A549 (cell line): ENCODE measurements at regions not wholly inside any gene's neighbourhood (a gene's known extent, or its start where the extent isn't known, plus 50 kb on each side); places are given as distances from the start of the nearest gene placed in this dataset.

Experiments
- ATOH8 ChIP-seq: fragments of 250-450 bp; sonication (Bioruptor Pico); IDR thresholded peaks from 2 replicates; pipeline ENCODE4 v1.5.0; 2020; ENCODE audit warnings: low read depth, mild to moderate bottlenecking, moderate library complexity
- CBX2 ChIP-seq: fragments of 200-600 bp; sonication (generic); IDR thresholded peaks from 2 replicates; pipeline ENCODE4 v1.6.1; 2016; ENCODE audit warnings: low read depth, mild to moderate bottlenecking, borderline replicate concordance
- CBX8 ChIP-seq: fragments of 200-600 bp; sonication (generic); IDR thresholded peaks from 2 replicates; pipeline ENCODE4 v1.6.1; 2016
- FOXS1 ChIP-seq: fragments of 250-450 bp; sonication (Bioruptor Pico); IDR thresholded peaks from 2 replicates; pipeline ENCODE4 v1.5.0; 2020; ENCODE audit warnings: mild to moderate bottlenecking, moderate library complexity
- POLR2A ChIP-seq: IDR thresholded peaks from 2 replicates; pipeline ENCODE4 v1.6.1; 2012; ENCODE audit warnings: mild to moderate bottlenecking, low read length
- RAD21 ChIP-seq, 2 experiments: fragments of >200 bp in 1 of 2; sonication (Bioruptor Twin) in 1 of 2; formaldehyde crosslinking in 1 of 2; IDR thresholded peaks in 1 of 2; conservative IDR thresholded peaks in 1 of 2; 2 replicates in 1 of 2; 3 replicates in 1 of 2; pipeline ENCODE4 v1.6.1; 2012 to 2018; ENCODE audit warnings: inconsistent platforms in 1 of 2
- RFX5 ChIP-seq: fragments of 450-650 bp; IDR thresholded peaks from 2 replicates; pipeline ENCODE4 v1.7.1; 2014; ENCODE audit warnings: antibody characterized with exemption, mild to moderate bottlenecking, moderate library complexity
- RNF2 ChIP-seq: fragments of 200-600 bp; sonication (generic); IDR thresholded peaks from 2 replicates; pipeline ENCODE4 v1.6.1; 2016; ENCODE audit warnings: low read depth, mild to moderate bottlenecking, antibody characterized with exemption, moderate library complexity, borderline replicate concordance
- TF ChIP-seq, protein P1 (sequence below): fragments of >200 bp; sonication (Bioruptor Twin); formaldehyde crosslinking; IDR thresholded peaks from 3 replicates; pipeline ENCODE4 v1.5.1; 2016

DNA sequence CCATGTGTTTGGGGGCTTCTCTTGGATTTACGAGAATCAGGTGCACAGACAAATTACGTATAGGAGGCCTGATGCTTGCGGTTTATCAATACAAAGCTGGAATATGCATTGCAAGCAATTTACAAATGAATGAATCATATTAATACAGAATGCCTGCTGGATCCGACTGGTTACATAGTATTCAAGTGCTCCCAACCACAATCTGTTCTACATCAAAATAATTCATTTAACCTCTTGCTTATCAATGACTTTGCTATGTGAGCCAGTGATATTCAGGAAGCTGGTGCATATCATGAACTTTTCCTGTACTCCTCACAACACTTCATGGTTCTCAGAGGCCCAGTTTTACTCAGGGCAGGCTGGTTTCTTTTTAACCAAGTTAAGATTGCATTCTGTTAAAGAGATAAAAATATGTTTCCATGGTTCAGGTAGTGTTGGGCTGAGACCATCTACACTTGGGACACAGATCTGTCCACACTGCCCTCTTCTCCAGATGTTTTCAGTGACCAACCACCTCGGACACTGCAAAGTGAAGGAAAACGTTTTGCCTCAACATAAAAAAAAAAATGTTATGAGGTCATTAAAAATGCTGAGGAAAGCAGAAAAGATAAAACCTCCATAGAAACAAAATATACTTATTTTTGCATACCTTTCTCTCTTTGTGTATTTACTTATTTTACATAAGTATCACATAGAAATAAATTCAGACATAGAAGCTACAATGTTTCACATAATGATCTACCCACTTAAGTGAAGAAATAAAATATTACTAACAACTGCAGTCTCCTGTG, 200.1 kb upstream of the VCX3A start:
- TF ChIP-seq CBX2 (no peak), RAD21 (conservative IDR thresholded peaks at IDR 0.05 in 1 of 2, IDR thresholded peaks at IDR 0.05 in 1 of 2) (no peak), RFX5 (no peak), ATOH8 (no peak), RNF2 (no peak), CBX8 (no peak), POLR2A (no peak), FOXS1 (no peak)
- TF ChIP-seq, protein P1, sequence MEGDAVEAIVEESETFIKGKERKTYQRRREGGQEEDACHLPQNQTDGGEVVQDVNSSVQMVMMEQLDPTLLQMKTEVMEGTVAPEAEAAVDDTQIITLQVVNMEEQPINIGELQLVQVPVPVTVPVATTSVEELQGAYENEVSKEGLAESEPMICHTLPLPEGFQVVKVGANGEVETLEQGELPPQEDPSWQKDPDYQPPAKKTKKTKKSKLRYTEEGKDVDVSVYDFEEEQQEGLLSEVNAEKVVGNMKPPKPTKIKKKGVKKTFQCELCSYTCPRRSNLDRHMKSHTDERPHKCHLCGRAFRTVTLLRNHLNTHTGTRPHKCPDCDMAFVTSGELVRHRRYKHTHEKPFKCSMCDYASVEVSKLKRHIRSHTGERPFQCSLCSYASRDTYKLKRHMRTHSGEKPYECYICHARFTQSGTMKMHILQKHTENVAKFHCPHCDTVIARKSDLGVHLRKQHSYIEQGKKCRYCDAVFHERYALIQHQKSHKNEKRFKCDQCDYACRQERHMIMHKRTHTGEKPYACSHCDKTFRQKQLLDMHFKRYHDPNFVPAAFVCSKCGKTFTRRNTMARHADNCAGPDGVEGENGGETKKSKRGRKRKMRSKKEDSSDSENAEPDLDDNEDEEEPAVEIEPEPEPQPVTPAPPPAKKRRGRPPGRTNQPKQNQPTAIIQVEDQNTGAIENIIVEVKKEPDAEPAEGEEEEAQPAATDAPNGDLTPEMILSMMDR, result no peak
